Parathyroid adenoma (tissue), 2 donors: ENCODE measurements at regions not wholly inside any gene's neighbourhood (a gene's known extent, or its start where the extent isn't known, plus 50 kb on each side); places are given as distances from the start of the nearest gene placed in this dataset.

Source experiments
- H2AFZ ChIP-seq: fragments of 300-600 bp; sonication (generic); one replicate; pipeline ENCODE4 v1.7.0; 2017; ENCODE audit warnings: antibody characterized with exemption, mild to moderate bottlenecking
- H3K27ac ChIP-seq: fragments of 300-600 bp; sonication (generic); one replicate; pipeline ENCODE4 v1.7.0; 2017
- H3K27me3 ChIP-seq: fragments of 300-600 bp; sonication (generic); one replicate; pipeline ENCODE4 v1.7.0; 2017; ENCODE audit warnings: low read length; ENCODE audit not compliant: control insufficient read depth, insufficient read depth
- H3K36me3 ChIP-seq: fragments of 300-600 bp; sonication (generic); one replicate; pipeline ENCODE4 v1.7.0; 2017; ENCODE audit warnings: low read length; ENCODE audit not compliant: control insufficient read depth, insufficient read depth
- H3K4me1 ChIP-seq: fragments of 300-600 bp; sonication (generic); one replicate; pipeline ENCODE4 v1.7.0; 2017; ENCODE audit warnings: control low read depth
- H3K4me2 ChIP-seq: fragments of 300-600 bp; sonication (generic); one replicate; pipeline ENCODE4 v1.7.0; 2017; ENCODE audit warnings: low read length
- H3K4me3 ChIP-seq: fragments of 300-600 bp; sonication (generic); one replicate; pipeline ENCODE4 v1.7.0; 2017; ENCODE audit warnings: low read depth, low read length
- H3K79me2 ChIP-seq: fragments of 300-600 bp; sonication (generic); one replicate; pipeline ENCODE4 v1.7.0; 2017; ENCODE audit warnings: control low read depth
- H3K9ac ChIP-seq: fragments of 300-600 bp; sonication (generic); one replicate; pipeline ENCODE4 v1.7.0; 2017; ENCODE audit warnings: mild to moderate bottlenecking
- H3K9me3 ChIP-seq: fragments of 300-600 bp; sonication (generic); one replicate; pipeline ENCODE4 v1.7.0; 2017; ENCODE audit warnings: low read length; ENCODE audit not compliant: control insufficient read depth
- TF ChIP-seq, protein P1 (sequence below): fragments of 300-600 bp; sonication (generic); IDR thresholded peaks from one replicate; pipeline ENCODE4 v1.7.0; 2017; ENCODE audit warnings: antibody characterized with exemption, mild to moderate bottlenecking
- donor health status: primary hyperparathyroidism.

DNA sequence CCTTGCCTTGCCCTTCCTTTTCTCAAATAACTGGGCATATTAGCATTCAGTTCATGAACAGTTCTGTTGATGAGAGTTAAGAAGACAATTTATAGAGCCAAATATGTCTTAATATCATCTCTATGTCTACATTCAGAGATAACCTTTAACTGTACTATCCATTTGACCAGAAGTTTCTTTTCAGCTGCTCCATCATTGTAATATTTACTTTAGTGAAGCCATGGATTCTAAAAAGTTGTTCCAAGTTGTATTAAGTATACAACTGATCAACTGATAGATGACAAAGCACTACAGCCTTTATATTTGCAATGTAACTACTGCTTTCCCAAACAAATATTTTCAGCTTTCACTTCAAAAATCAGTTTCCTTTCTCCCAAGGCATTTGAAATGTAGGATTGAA is 1252.7 kb downstream of the EPHA7 start:
- Histone ChIP-seq H3K27ac (no peak overlapping the region), H3K9ac (no peak overlapping the region), H3K36me3 (no peaks in the 10 kb centered on the region), H3K4me2 (no peak overlapping the region), H3K79me2 (no peaks in the 10 kb centered on the region), H3K4me3 (no peak overlapping the region), H3K4me1 (no peaks in the 10 kb centered on the region), H2AFZ (no peak overlapping the region), H3K9me3 (no peaks in the 10 kb centered on the region), H3K27me3 (no peaks in the 10 kb centered on the region)
- TF ChIP-seq, protein P1, sequence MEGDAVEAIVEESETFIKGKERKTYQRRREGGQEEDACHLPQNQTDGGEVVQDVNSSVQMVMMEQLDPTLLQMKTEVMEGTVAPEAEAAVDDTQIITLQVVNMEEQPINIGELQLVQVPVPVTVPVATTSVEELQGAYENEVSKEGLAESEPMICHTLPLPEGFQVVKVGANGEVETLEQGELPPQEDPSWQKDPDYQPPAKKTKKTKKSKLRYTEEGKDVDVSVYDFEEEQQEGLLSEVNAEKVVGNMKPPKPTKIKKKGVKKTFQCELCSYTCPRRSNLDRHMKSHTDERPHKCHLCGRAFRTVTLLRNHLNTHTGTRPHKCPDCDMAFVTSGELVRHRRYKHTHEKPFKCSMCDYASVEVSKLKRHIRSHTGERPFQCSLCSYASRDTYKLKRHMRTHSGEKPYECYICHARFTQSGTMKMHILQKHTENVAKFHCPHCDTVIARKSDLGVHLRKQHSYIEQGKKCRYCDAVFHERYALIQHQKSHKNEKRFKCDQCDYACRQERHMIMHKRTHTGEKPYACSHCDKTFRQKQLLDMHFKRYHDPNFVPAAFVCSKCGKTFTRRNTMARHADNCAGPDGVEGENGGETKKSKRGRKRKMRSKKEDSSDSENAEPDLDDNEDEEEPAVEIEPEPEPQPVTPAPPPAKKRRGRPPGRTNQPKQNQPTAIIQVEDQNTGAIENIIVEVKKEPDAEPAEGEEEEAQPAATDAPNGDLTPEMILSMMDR: no peak

DNA sequence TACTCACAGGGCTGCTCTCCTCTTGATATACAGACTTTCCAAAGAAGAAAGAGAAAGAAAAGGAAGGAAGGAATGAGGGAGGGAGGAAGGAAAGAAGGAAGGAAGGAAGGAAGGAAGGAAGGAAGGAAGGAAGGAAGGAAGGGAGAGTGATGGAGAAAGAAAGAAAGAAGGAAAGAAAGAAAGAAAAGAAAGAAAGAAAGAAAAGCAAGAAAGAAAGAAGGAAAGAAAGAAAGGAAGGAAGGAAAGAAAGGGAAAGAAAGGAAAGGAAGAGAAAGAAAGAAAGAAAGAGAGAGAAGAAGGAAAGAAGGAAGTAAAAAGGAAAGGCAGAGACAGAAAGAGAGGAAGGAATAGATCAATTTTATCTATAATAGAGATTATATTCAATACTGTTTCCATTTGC is 1257.4 kb downstream of the EPHA7 start:
- H2AFZ ChIP-seq: no peak overlapping the region
- no peaks in the 10 kb centered on the region for H3K79me2 ChIP-seq
- TF ChIP-seq, protein P1: no peak
- H3K27me3 ChIP-seq: no peaks in the 10 kb centered on the region
- H3K27ac ChIP-seq: no peak overlapping the region
- no peak overlapping the region for H3K4me2 ChIP-seq
- H3K4me3 ChIP-seq: no peak overlapping the region
- no peaks in the 10 kb centered on the region for H3K9me3 ChIP-seq
- H3K9ac ChIP-seq: no peak overlapping the region
- H3K4me1 ChIP-seq: no peaks in the 10 kb centered on the region
- no peaks in the 10 kb centered on the region for H3K36me3 ChIP-seq

DNA sequence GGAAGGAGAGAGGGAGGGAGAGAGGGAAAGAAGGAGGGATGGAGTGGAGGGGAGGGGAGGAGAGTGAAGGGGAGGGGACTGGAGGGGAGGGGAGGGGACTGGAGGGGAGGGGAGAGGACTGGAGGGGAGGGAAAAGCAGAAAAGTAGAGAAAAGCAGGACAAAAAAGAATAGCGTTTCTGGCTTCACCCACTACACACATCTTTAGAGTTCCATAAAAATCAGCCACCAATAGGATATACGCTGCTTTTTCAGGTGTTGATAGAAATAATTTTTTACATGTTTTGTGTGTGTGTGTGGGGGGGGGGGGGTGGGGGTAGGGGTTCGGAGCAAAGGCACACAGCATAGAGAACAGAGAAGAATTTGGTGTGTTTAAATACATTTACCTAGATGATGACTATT is 1259.1 kb downstream of the EPHA7 start:
- Histone ChIP-seq H2AFZ (no peak overlapping the region), H3K36me3 (no peaks in the 10 kb centered on the region), H3K79me2 (no peaks in the 10 kb centered on the region), H3K9me3 (no peaks in the 10 kb centered on the region), H3K4me3 (no peak overlapping the region), H3K27me3 (no peaks in the 10 kb centered on the region), H3K4me1 (no peaks in the 10 kb centered on the region), H3K27ac (no peak overlapping the region), H3K4me2 (no peak overlapping the region), H3K9ac (no peak overlapping the region)
- TF ChIP-seq, protein P1: no peak

DNA sequence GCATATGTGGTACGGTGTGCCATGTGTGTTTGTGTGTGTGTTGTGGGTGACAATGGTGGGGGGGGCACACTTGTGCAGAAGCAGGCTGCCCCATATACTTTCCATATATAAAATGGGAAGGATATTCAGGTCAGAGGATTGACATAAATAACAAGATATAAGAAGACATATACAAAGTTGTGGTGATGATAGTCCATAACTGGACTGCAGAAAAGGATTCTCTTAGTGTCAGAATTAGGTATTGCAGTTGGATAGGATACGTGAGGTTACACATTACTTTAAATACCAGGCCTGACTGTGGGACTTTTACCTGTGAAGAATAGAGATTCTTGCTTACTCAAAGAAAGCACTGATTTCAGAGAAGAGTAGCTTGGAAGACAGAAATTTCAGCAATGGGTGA is 1260.3 kb downstream of the EPHA7 start:
- H3K9ac ChIP-seq: no peak overlapping the region
- H3K4me2 ChIP-seq: no peak overlapping the region
- H3K27me3 ChIP-seq: no peaks in the 10 kb centered on the region
- no peaks in the 10 kb centered on the region for H3K36me3 ChIP-seq
- TF ChIP-seq, protein P1: no peak
- no peak overlapping the region for H3K27ac ChIP-seq
- H2AFZ ChIP-seq: no peak overlapping the region
- no peaks in the 10 kb centered on the region for H3K4me1 ChIP-seq
- no peaks in the 10 kb centered on the region for H3K9me3 ChIP-seq
- H3K4me3 ChIP-seq: no peak overlapping the region
- no peaks in the 10 kb centered on the region for H3K79me2 ChIP-seq

DNA sequence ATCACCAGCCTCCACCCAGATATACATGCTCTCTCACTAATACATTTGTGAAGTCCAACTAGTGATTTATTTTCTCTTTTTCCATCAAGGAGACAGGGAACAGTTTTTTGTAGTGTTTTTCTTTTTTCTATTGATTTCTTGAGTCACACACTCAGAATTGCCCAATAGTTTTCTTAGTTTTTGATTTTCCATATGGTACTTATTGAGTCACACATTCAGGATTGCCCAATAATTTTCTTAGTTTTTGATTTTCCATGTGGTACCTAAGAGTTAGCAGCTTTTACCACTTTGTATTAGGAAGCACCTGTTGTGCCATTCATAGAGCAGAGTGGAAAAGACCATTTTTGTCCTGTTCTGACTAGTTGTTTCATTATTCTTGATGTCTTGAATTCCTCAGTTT is 1268.8 kb downstream of the EPHA7 start:
- Histone ChIP-seq H3K4me3 (no peak overlapping the region), H3K4me1 (no peaks in the 10 kb centered on the region), H3K9ac (no peak overlapping the region), H2AFZ (no peak overlapping the region), H3K36me3 (no peaks in the 10 kb centered on the region), H3K9me3 (no peaks in the 10 kb centered on the region), H3K79me2 (no peaks in the 10 kb centered on the region), H3K4me2 (no peak overlapping the region), H3K27ac (no peak overlapping the region), H3K27me3 (no peaks in the 10 kb centered on the region)
- TF ChIP-seq, protein P1: no peak
